ENCODE measurements at regions not wholly inside any gene's neighbourhood (a gene's known extent, or its start where the extent isn't known, plus 50 kb on each side); places are given as distances from the start of the nearest gene placed in this dataset.

DNA sequence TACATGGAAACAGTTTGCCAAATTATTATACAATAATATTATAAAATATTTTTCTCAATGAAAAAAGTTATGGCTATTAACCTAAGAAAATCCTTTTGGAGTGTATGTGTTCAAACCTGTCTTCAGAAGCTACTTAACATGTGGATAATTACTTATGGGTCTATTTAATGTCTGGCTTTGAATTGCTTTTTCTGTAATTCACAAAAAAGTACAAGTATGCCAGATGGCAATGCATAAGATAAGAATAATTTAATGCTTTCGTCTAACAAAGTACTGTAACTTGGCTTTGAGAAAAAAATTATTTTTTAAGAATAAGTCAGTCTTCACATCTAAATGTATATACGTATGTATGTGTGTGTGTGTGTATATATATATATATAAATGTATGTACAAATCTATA, 1073.0 kb downstream of the TDRD15 start:
- TF ChIP-seq SIN3A (IDR thresholded peaks at IDR 0.05; ENCODE audit: low read depth) (no peak), RAD21 (IDR thresholded peaks at IDR 0.05; ENCODE audit: low read depth) (no peak), YY1 (IDR thresholded peaks at IDR 0.05; ENCODE audit: extremely low read depth, insufficient replicate concordance, low read depth, low read length) (no peak), JUND (IDR thresholded peaks at IDR 0.05) (no peak), EZH2 (IDR thresholded peaks at IDR 0.05) (no peak), POLR2A (IDR thresholded peaks at IDR 0.05; ENCODE audit: borderline replicate concordance, extremely low read depth, insufficient read depth, insufficient read length) (no peak), ELF1 (IDR thresholded peaks at IDR 0.05; ENCODE audit: borderline replicate concordance, low read depth) (no peak)
- TF ChIP-seq, protein P1, sequence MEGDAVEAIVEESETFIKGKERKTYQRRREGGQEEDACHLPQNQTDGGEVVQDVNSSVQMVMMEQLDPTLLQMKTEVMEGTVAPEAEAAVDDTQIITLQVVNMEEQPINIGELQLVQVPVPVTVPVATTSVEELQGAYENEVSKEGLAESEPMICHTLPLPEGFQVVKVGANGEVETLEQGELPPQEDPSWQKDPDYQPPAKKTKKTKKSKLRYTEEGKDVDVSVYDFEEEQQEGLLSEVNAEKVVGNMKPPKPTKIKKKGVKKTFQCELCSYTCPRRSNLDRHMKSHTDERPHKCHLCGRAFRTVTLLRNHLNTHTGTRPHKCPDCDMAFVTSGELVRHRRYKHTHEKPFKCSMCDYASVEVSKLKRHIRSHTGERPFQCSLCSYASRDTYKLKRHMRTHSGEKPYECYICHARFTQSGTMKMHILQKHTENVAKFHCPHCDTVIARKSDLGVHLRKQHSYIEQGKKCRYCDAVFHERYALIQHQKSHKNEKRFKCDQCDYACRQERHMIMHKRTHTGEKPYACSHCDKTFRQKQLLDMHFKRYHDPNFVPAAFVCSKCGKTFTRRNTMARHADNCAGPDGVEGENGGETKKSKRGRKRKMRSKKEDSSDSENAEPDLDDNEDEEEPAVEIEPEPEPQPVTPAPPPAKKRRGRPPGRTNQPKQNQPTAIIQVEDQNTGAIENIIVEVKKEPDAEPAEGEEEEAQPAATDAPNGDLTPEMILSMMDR (IDR thresholded peaks at IDR 0.05 in 2 of 3, conservative IDR thresholded peaks at IDR 0.05 in 1 of 3; ENCODE audit: borderline replicate concordance in 1 of 3, insufficient read depth in 1 of 3, low read depth in 2 of 3, low read length in 2 of 3), result no peak
- TF ChIP-seq, protein P2, sequence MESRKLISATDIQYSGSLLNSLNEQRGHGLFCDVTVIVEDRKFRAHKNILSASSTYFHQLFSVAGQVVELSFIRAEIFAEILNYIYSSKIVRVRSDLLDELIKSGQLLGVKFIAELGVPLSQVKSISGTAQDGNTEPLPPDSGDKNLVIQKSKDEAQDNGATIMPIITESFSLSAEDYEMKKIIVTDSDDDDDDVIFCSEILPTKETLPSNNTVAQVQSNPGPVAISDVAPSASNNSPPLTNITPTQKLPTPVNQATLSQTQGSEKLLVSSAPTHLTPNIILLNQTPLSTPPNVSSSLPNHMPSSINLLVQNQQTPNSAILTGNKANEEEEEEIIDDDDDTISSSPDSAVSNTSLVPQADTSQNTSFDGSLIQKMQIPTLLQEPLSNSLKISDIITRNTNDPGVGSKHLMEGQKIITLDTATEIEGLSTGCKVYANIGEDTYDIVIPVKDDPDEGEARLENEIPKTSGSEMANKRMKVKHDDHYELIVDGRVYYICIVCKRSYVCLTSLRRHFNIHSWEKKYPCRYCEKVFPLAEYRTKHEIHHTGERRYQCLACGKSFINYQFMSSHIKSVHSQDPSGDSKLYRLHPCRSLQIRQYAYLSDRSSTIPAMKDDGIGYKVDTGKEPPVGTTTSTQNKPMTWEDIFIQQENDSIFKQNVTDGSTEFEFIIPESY (IDR thresholded peaks at IDR 0.05; ENCODE audit: extremely low read depth, insufficient replicate concordance, low read length), result no peak
- TF ChIP-seq, protein P3, sequence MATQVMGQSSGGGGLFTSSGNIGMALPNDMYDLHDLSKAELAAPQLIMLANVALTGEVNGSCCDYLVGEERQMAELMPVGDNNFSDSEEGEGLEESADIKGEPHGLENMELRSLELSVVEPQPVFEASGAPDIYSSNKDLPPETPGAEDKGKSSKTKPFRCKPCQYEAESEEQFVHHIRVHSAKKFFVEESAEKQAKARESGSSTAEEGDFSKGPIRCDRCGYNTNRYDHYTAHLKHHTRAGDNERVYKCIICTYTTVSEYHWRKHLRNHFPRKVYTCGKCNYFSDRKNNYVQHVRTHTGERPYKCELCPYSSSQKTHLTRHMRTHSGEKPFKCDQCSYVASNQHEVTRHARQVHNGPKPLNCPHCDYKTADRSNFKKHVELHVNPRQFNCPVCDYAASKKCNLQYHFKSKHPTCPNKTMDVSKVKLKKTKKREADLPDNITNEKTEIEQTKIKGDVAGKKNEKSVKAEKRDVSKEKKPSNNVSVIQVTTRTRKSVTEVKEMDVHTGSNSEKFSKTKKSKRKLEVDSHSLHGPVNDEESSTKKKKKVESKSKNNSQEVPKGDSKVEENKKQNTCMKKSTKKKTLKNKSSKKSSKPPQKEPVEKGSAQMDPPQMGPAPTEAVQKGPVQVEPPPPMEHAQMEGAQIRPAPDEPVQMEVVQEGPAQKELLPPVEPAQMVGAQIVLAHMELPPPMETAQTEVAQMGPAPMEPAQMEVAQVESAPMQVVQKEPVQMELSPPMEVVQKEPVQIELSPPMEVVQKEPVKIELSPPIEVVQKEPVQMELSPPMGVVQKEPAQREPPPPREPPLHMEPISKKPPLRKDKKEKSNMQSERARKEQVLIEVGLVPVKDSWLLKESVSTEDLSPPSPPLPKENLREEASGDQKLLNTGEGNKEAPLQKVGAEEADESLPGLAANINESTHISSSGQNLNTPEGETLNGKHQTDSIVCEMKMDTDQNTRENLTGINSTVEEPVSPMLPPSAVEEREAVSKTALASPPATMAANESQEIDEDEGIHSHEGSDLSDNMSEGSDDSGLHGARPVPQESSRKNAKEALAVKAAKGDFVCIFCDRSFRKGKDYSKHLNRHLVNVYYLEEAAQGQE (IDR thresholded peaks at IDR 0.05; ENCODE audit: low read depth), result no peak
